Tibial nerve (tissue), 4 donors: ENCODE measurements at regions not wholly inside any gene's neighbourhood (a gene's known extent, or its start where the extent isn't known, plus 50 kb on each side); places are given as distances from the start of the nearest gene placed in this dataset.

Source experiments
- DNase-seq, 2 donors: peaks; one replicate each; pipeline ENCODE4 v3.0.0-alpha.2; 2019; ENCODE audit warnings: low spot score in 2 of 2
- H3K27ac ChIP-seq, 4 donors: fragments of 200-600 bp; sonication (generic) in 3 of 4; one replicate each; pipeline ENCODE4 v1.5.1; 2017 to 2019; ENCODE audit warnings: mild to moderate bottlenecking in 1 of 4
- H3K27me3 ChIP-seq, 2 donors: fragments of 200-600 bp; sonication (generic) in 1 of 2; one replicate each; pipeline versions ENCODE4 v1.5.1 to v1.6.0; 2017 to 2019
- H3K36me3 ChIP-seq, 3 donors: fragments of 200-600 bp; sonication (generic); one replicate each; pipeline ENCODE4 v1.5.1; 2018 to 2019
- H3K4me1 ChIP-seq, 4 donors: fragments of 200-600 bp; sonication (generic) in 3 of 4; one replicate each; pipeline ENCODE4 v1.5.1; 2017 to 2019
- H3K4me3 ChIP-seq, 4 donors: fragments of 200-600 bp; sonication (generic) in 3 of 4; one replicate each; pipeline ENCODE4 v1.5.1; 2017 to 2019; ENCODE audit warnings: mild to moderate bottlenecking in 1 of 4, moderate library complexity in 1 of 4
- H3K9me3 ChIP-seq, 4 donors: fragments of 200-600 bp; sonication (generic) in 3 of 4; one replicate each; pipeline ENCODE4 v1.5.1; 2017 to 2019
- EP300 ChIP-seq, 2 donors: sonication (generic); formaldehyde crosslinking; IDR thresholded peaks; one replicate each; pipeline ENCODE4 v1.6.1; 2017; ENCODE audit warnings: antibody characterized with exemption in 2 of 2, mild to moderate bottlenecking in 1 of 2
- POLR2A ChIP-seq, 2 donors: fragments of 450-650 bp; IDR thresholded peaks; one replicate each; pipeline ENCODE4 v1.6.1; 2017; ENCODE audit warnings: antibody characterized with exemption in 2 of 2, mild to moderate bottlenecking in 2 of 2, moderate library complexity in 2 of 2
- WGBS, 2 donors: methylation state at CpG; one replicate each; pipeline ENCODE4 v1.1.5; 2018; 5-methylcytosine and 5-hydroxymethylcytosine counted together
- TF ChIP-seq, protein P1 (sequence below), 5 experiments: fragments of 200-600 bp in 3 of 5; fragments of 450-650 bp in 2 of 5; sonication (generic) in 3 of 5; IDR thresholded peaks; one replicate each; pipeline ENCODE4 v1.5.1; 2016 to 2019; ENCODE audit warnings: antibody characterized with exemption in 5 of 5, mild to moderate bottlenecking in 3 of 5, moderate library complexity in 2 of 5

DNA sequence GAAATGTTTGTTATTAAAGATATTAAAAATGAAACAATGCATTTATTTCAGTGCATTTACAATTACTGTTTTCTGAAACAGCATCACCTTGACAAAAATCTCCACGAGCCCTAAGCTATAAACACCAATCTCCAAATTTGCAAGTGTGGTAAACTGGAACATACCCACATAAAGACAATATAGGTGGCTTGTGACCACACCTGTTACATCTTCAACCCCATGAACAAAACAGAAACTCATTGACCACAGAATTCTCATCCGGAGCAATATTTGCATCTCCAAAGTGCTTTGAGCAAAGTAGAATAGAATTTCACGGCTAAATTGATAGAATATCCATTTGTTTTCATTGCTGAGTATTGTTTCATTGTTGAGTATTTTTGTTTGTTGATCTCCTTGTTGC lies 375.2 kb upstream of the FLRT2 start:
- DNase-seq: no peak
- no peak overlapping the region for H3K27ac ChIP-seq
- peaks cover 0 to 5% (median 0%) of the 10 kb centered on the region in 4 donors for H3K4me1 ChIP-seq
- no peaks in the 10 kb centered on the region for H3K9me3 ChIP-seq
- WGBS, 2 donors: 63 to 92% methylated on average over 3 of the region's 3 CpGs
- no peaks in the 10 kb centered on the region for H3K36me3 ChIP-seq
- H3K4me3 ChIP-seq: no peak overlapping the region
- H3K27me3 ChIP-seq: no peaks in the 10 kb centered on the region
- TF ChIP-seq POLR2A (IDR thresholded peaks at IDR 0.05) (no peak), EP300 (IDR thresholded peaks at IDR 0.05) (no peak)
- TF ChIP-seq, protein P1, sequence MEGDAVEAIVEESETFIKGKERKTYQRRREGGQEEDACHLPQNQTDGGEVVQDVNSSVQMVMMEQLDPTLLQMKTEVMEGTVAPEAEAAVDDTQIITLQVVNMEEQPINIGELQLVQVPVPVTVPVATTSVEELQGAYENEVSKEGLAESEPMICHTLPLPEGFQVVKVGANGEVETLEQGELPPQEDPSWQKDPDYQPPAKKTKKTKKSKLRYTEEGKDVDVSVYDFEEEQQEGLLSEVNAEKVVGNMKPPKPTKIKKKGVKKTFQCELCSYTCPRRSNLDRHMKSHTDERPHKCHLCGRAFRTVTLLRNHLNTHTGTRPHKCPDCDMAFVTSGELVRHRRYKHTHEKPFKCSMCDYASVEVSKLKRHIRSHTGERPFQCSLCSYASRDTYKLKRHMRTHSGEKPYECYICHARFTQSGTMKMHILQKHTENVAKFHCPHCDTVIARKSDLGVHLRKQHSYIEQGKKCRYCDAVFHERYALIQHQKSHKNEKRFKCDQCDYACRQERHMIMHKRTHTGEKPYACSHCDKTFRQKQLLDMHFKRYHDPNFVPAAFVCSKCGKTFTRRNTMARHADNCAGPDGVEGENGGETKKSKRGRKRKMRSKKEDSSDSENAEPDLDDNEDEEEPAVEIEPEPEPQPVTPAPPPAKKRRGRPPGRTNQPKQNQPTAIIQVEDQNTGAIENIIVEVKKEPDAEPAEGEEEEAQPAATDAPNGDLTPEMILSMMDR (IDR thresholded peaks at IDR 0.05): no peak

DNA sequence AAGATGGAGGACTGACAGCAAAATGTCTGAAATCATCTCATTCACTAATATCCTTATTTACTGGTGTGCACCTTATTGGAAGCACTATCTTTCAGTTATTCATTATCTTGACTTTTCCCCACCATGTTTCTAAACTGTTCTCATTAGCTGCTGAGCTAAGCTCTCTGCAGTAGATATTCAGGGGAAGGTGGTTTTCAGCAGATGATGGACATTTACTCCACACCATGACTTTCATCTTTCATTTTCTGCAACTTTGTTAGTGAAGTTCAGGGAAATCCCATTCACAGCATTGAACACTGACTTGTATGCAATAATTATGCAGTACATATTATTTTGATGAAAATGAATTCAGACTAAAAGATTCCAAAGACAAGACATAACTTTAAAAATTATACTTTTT lies 373.6 kb upstream of the FLRT2 start:
- TF ChIP-seq EP300 (IDR thresholded peaks at IDR 0.05): no peak
- TF ChIP-seq, protein P1 (IDR thresholded peaks at IDR 0.05): no peak
- no peak for TF ChIP-seq POLR2A (IDR thresholded peaks at IDR 0.05)
- H3K36me3 ChIP-seq: no peaks in the 10 kb centered on the region
- no peak for DNase-seq
- H3K4me3 ChIP-seq: no peak overlapping the region
- H3K4me1 ChIP-seq: peaks cover 0 to 5% (median 0%) of the 10 kb centered on the region in 4 donors
- H3K27ac ChIP-seq: no peak overlapping the region
- no peaks in the 10 kb centered on the region for H3K27me3 ChIP-seq
- peaks cover 0 to 3% (median 0%) of the 10 kb centered on the region in 4 donors for H3K9me3 ChIP-seq

DNA sequence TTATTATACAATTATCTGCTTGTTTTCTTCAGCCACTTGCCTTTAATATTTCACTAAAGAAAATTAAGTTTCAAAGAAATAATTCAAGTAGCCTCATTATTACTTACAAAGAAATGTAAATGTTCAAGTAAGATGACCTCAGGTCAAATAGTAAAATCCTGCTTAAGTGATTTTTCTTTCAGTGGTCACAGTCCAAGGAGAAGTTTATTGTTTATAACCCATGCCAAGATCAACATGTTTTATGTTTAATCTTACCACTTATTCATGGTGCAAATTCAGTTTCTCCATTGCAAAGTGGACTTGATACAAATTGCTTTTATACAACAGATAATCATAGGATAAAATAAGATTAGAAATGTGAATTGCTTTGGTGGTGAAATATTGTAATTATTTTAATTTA lies 370.2 kb upstream of the FLRT2 start:
- Histone ChIP-seq H3K27ac (no peak overlapping the region), H3K27me3 (no peaks in the 10 kb centered on the region), H3K4me3 (no peak overlapping the region), H3K9me3 (peaks cover 0 to 12% (median 0%) of the 10 kb centered on the region in 4 donors), H3K36me3 (no peaks in the 10 kb centered on the region), H3K4me1 (peaks cover 0 to 5% (median 0%) of the 10 kb centered on the region in 4 donors)
- TF ChIP-seq EP300 (IDR thresholded peaks at IDR 0.05) (no peak), POLR2A (IDR thresholded peaks at IDR 0.05) (no peak)
- TF ChIP-seq, protein P1 (IDR thresholded peaks at IDR 0.05): no peak
- no peak for DNase-seq

DNA sequence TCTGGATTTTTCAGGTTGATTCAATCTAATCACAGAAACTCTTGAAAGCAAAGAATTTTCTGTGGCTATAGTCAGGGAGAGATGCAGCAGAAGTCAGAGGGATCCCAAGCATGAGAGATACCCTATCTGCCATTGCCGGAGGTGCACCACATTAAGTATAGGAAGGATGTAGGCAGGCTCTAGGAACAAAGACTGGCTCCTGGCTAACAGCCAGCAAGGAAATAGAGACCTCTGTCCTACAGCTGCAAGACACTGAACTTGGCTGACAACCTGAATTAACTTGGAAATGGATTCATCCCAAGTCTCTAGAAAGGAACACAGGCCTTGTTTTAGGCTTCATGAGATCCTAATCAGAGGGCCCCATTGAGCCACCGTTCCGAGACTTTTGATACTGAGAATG lies 364.9 kb upstream of the FLRT2 start:
- Histone ChIP-seq H3K9me3 (peaks cover 0 to 12% (median 0%) of the 10 kb centered on the region in 4 donors), H3K4me1 (peaks cover 0 to 8% (median 0%) of the 10 kb centered on the region in 4 donors), H3K27ac (no peak overlapping the region), H3K27me3 (no peaks in the 10 kb centered on the region), H3K4me3 (no peak overlapping the region), H3K36me3 (no peaks in the 10 kb centered on the region)
- TF ChIP-seq EP300 (IDR thresholded peaks at IDR 0.05) (no peak), POLR2A (IDR thresholded peaks at IDR 0.05) (no peak)
- TF ChIP-seq, protein P1 (IDR thresholded peaks at IDR 0.05): no peak
- peak in 1 of 2 donors; percentile 8 for DNase-seq
- WGBS, 2 donors: 63 to 75% methylated on average over 3 of the region's 3 CpGs

DNA sequence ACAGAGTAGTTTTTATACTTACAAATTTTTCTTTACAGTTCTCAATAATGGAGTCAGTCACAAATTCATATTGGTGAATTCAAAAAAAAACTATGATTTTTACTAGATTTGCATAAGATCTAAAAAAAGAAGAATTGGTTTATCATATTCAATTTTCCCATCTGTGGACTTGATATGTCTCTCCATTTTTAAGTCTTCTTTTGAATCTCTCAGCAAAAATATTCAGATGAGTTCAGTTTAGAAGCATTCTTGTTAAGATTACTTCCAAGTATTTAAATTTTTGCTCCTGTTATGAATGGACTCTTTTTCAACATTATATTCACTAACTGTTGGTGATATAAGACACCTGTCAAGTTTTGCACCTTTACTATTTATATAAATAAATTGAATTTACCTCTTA lies 360.6 kb upstream of the FLRT2 start:
- TF ChIP-seq, protein P1 (IDR thresholded peaks at IDR 0.05): no peak
- Histone ChIP-seq H3K27me3 (no peaks in the 10 kb centered on the region), H3K9me3 (no peaks in the 10 kb centered on the region), H3K4me1 (peaks cover 0 to 13% (median 0%) of the 10 kb centered on the region in 4 donors), H3K4me3 (no peak overlapping the region), H3K27ac (no peak overlapping the region), H3K36me3 (no peaks in the 10 kb centered on the region)
- no peak for DNase-seq
